Thyroid gland (tissue), 4 donors: ENCODE measurements at regions not wholly inside any gene's neighbourhood (a gene's known extent, or its start where the extent isn't known, plus 50 kb on each side); places are given as distances from the start of the nearest gene placed in this dataset.

Experiments
- DNase-seq, 2 donors: peaks; one replicate each; pipeline ENCODE4 v3.0.0-alpha.2; 2019
- H3K27ac ChIP-seq, 3 donors: fragments of 200-600 bp; sonication (generic); 1 replicate in 2 of 3; 2 replicates in 1 of 3; pipeline ENCODE4 v1.5.1; 2016 to 2019; ENCODE audit warnings: mild to moderate bottlenecking in 1 of 3, moderate library complexity in 1 of 3
- H3K27me3 ChIP-seq: fragments of 200-600 bp; sonication (generic); one replicate; pipeline ENCODE4 v1.5.1; 2019
- H3K36me3 ChIP-seq, 2 donors: fragments of 200-600 bp; sonication (generic); one replicate each; pipeline ENCODE4 v1.5.1; 2016 to 2019
- H3K4me1 ChIP-seq, 2 donors: fragments of 200-600 bp; sonication (generic); one replicate each; pipeline ENCODE4 v1.5.1; 2017 to 2019
- H3K4me3 ChIP-seq, 3 donors: fragments of 200-600 bp; sonication (generic); replicated peaks in 1 of 3; 1 replicate in 2 of 3; 2 replicates in 1 of 3; pipeline ENCODE4 v1.5.1; 2016; ENCODE audit warnings: mild to moderate bottlenecking in 1 of 3
- H3K9me3 ChIP-seq: fragments of 200-600 bp; sonication (generic); one replicate; pipeline ENCODE4 v1.5.1; 2017
- POLR2A ChIP-seq, 2 donors: fragments of 450-650 bp; IDR thresholded peaks; one replicate each; pipeline ENCODE4 v1.6.1; 2017; ENCODE audit warnings: antibody characterized with exemption in 2 of 2, mild to moderate bottlenecking in 2 of 2, moderate library complexity in 1 of 2
- WGBS, 2 donors: methylation state at CpG; one replicate each; pipeline ENCODE4 v1.1.5; 2017; 5-methylcytosine and 5-hydroxymethylcytosine counted together
- intact Hi-C: fragments of 100-400 bp; cut with DNase I; formaldehyde crosslinking; loops from one replicate; pipeline ENCODE4 v1.15.1; 2023
- TF ChIP-seq, protein P1 (sequence below), 6 experiments: fragments of 200-600 bp in 3 of 6; fragments of 450-650 bp in 3 of 6; sonication (generic) in 3 of 6; IDR thresholded peaks; one replicate each; pipeline ENCODE4 v1.5.1; 2016 to 2019; ENCODE audit warnings: antibody characterized with exemption in 6 of 6, mild to moderate bottlenecking in 2 of 6, inconsistent platforms in 1 of 6, moderate library complexity in 1 of 6

DNA sequence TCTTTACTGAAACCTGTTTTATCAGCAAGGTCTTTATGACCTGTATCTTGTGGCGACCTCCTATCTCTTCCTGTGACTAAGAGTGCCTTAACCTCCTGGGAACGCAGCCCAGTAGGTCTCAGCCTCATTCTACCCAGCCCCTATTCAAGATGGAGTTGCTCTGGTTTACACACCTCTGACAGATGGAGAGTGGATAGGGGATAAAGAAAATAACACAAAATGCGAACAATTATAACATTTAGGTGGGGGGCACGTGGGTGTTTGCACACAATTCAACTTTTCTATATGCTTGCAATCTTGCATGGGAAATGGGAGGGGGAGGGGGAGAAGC lies 83.3 kb downstream of the RMI2 start:
- H3K36me3 ChIP-seq: no peaks in the 10 kb centered on the region
- no peak for DNase-seq
- intact Hi-C loops: no loop called here
- H3K4me3 ChIP-seq: no peak overlapping the region
- H3K9me3 ChIP-seq: no peaks in the 10 kb centered on the region
- TF ChIP-seq, protein P1, sequence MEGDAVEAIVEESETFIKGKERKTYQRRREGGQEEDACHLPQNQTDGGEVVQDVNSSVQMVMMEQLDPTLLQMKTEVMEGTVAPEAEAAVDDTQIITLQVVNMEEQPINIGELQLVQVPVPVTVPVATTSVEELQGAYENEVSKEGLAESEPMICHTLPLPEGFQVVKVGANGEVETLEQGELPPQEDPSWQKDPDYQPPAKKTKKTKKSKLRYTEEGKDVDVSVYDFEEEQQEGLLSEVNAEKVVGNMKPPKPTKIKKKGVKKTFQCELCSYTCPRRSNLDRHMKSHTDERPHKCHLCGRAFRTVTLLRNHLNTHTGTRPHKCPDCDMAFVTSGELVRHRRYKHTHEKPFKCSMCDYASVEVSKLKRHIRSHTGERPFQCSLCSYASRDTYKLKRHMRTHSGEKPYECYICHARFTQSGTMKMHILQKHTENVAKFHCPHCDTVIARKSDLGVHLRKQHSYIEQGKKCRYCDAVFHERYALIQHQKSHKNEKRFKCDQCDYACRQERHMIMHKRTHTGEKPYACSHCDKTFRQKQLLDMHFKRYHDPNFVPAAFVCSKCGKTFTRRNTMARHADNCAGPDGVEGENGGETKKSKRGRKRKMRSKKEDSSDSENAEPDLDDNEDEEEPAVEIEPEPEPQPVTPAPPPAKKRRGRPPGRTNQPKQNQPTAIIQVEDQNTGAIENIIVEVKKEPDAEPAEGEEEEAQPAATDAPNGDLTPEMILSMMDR (IDR thresholded peaks at IDR 0.05): no peak
- no peak for TF ChIP-seq POLR2A (IDR thresholded peaks at IDR 0.05)
- no peaks in the 10 kb centered on the region for H3K4me1 ChIP-seq
- no peak overlapping the region for H3K27ac ChIP-seq
- 73 to 80% methylated on average over 4 of the region's 4 CpGs for WGBS, 2 donors
- no peaks in the 10 kb centered on the region for H3K27me3 ChIP-seq

DNA sequence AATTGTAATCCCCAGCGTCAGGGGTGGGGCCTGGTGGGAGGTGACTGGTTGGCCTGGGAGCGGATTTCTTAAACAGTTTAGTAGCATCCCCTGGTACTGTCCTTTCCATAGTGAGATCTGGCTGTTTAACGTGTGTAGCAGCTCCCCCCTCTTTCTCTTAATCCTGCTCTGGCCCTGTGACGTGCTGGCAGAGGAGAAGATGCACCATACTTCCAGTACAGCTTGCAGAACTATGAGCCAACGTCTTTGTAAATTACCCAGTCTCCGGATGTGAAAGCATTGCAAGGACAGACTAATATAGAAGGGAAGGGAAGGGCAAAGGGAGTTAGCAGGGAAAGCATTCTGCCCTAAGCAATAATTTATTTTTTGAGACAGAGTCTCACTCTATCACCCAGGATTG lies 83.9 kb downstream of the RMI2 start:
- intact Hi-C loops: no loop called here
- no peak overlapping the region for H3K4me3 ChIP-seq
- no peaks in the 10 kb centered on the region for H3K27me3 ChIP-seq
- H3K4me1 ChIP-seq: no peaks in the 10 kb centered on the region
- H3K36me3 ChIP-seq: no peaks in the 10 kb centered on the region
- no peak overlapping the region for H3K27ac ChIP-seq
- no peaks in the 10 kb centered on the region for H3K9me3 ChIP-seq
- WGBS, 2 donors: 67 to 69% methylated on average over 6 of the region's 6 CpGs
- DNase-seq: no peak
- TF ChIP-seq, protein P1 (IDR thresholded peaks at IDR 0.05): no peak
- no peak for TF ChIP-seq POLR2A (IDR thresholded peaks at IDR 0.05)

DNA sequence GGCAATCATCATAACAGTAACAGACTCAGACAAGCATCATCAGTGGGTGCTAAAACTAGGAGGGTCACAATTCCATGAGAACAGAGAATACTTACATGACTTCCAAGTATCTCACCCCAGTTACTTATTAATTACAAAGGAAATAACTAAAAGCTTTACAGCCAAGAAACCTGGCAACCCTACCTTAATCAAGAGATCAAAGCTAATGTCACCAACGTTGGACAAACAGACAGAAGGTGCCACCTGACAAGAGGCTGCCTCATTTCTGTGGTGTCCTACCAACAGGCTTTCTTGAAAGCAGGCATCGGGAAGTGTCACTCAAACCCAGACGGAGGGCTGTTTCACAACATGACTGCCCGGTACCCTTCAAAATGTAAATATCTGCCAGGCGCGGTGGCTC lies 84.6 kb downstream of the RMI2 start:
- WGBS, 2 donors: 87% methylated on average over 6 of the region's 6 CpGs
- H3K36me3 ChIP-seq: no peaks in the 10 kb centered on the region
- no peak overlapping the region for H3K27ac ChIP-seq
- no peak overlapping the region for H3K4me3 ChIP-seq
- intact Hi-C loops: no loop called here
- H3K9me3 ChIP-seq: no peaks in the 10 kb centered on the region
- H3K27me3 ChIP-seq: no peaks in the 10 kb centered on the region
- H3K4me1 ChIP-seq: no peaks in the 10 kb centered on the region
- TF ChIP-seq, protein P1 (IDR thresholded peaks at IDR 0.05): no peak
- no peak for TF ChIP-seq POLR2A (IDR thresholded peaks at IDR 0.05)
- no peak for DNase-seq

DNA sequence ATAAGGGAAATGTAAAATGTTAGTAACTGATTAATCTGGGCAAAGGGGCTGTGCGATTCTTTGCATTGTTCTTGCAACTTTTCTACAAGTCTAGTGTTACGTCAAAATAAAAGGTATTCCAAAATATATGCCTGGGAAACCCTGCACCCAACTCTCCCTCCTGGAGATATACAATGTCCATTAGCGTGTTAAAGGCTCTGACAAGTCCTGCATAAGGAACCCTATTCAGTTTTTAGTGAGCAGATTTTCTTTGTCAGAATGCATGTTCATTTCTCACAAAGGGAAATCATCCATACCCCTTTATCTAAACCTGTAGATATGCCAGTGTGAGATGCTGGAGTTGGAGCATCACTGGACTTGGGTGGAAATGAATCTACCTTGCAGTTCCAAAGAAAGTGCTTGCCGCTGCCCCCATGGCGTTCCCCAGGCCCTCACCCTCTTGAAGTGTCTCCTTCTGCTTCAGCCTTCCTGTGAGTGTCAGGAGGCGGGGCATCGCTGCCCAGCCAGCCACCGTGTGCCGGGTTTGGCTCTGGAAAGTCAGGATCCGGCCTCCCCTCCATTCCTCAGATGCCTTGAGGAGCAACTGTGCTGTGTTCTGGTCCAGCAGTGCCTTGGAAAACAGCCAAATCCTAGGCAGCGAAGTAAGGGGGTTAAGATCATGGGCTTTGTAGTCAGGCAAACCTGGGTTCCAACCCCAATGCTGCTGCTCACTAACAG lies 85.5 kb downstream of the RMI2 start:
- Histone ChIP-seq H3K36me3 (no peaks in the 10 kb centered on the region), H3K4me3 (no peak overlapping the region), H3K27me3 (no peaks in the 10 kb centered on the region), H3K27ac (no peak overlapping the region), H3K9me3 (no peaks in the 10 kb centered on the region), H3K4me1 (no peaks in the 10 kb centered on the region)
- no peak for DNase-seq
- intact Hi-C loops: no loop called here
- TF ChIP-seq POLR2A (IDR thresholded peaks at IDR 0.05): no peak
- TF ChIP-seq, protein P1 (IDR thresholded peaks at IDR 0.05): no peak
- WGBS, 2 donors: 49 to 70% methylated on average over 8 to 11 of the region's 11 CpGs

DNA sequence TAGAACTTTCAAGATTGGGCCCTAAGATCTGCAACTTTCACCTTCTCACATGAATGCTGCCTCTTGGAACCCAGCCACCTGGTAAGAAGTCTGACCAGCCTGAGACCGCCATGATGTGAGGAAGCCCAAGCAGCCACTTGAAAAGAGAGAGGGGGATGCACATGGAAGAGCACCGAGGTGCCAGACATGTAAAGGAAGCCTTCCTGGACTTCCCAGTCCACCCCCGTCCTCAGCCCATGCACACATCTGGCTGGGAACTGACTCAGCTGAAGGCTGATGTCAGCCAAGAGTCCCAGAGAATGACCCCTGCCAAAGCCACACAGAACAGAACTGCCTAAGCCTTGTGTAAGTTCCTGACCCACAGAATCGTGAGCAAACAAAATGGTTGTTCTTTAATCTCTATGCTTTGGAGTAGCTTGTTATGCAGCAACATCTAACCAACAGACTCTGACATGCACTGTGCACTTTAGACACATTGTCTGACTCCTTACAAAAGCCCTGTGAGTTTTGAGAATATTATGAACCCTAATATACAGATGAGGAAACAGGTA lies 86.7 kb downstream of the RMI2 start:
- intact Hi-C loops: no loop called here
- H3K4me3 ChIP-seq: no peak overlapping the region
- no peak for DNase-seq
- 68 to 84% methylated on average over 4 of the region's 4 CpGs for WGBS, 2 donors
- no peaks in the 10 kb centered on the region for H3K36me3 ChIP-seq
- H3K4me1 ChIP-seq: no peaks in the 10 kb centered on the region
- TF ChIP-seq POLR2A (IDR thresholded peaks at IDR 0.05): no peak
- TF ChIP-seq, protein P1 (IDR thresholded peaks at IDR 0.05): no peak
- no peaks in the 10 kb centered on the region for H3K9me3 ChIP-seq
- no peak overlapping the region for H3K27ac ChIP-seq
- H3K27me3 ChIP-seq: no peaks in the 10 kb centered on the region
